Glutamatergic neuron (in vitro differentiated cells): ENCODE measurements at regions not wholly inside any gene's neighbourhood (a gene's known extent, or its start where the extent isn't known, plus 50 kb on each side); places are given as distances from the start of the nearest gene placed in this dataset.

ENCODE experiments used
- DNase-seq: peaks from one replicate; pipeline ENCODE4 v3.0.0; 2022
- H3K27ac Mint-ChIP-seq: one replicate; pipeline ENCODE4 v1.8.0; 2020; ENCODE audit warnings: mild to moderate bottlenecking, mixed read lengths, inconsistent platforms; ENCODE audit not compliant: unreplicated experiment
- H3K27me3 Mint-ChIP-seq: one replicate; pipeline ENCODE4 v1.8.0; 2020; ENCODE audit warnings: mild to moderate bottlenecking, moderate library complexity, mixed read lengths, inconsistent platforms; ENCODE audit not compliant: unreplicated experiment
- H3K36me3 Mint-ChIP-seq: one replicate; pipeline ENCODE4 v1.8.0; 2020; ENCODE audit warnings: mild to moderate bottlenecking, mixed read lengths, inconsistent platforms; ENCODE audit not compliant: unreplicated experiment
- H3K4me1 Mint-ChIP-seq: one replicate; pipeline ENCODE4 v1.8.0; 2020; ENCODE audit warnings: mild to moderate bottlenecking, low read depth, mixed read lengths, inconsistent platforms; ENCODE audit not compliant: unreplicated experiment
- H3K4me3 Mint-ChIP-seq: one replicate; pipeline ENCODE4 v1.8.0; 2020; ENCODE audit warnings: mild to moderate bottlenecking, mixed read lengths, inconsistent platforms; ENCODE audit not compliant: unreplicated experiment
- H3K9me3 Mint-ChIP-seq: one replicate; pipeline ENCODE4 v1.8.0; 2020; ENCODE audit warnings: mild to moderate bottlenecking, moderate library complexity, mixed read lengths, inconsistent platforms; ENCODE audit not compliant: unreplicated experiment
- CTCF ChIP-seq: fragments of 200-600 bp; sonication (generic); IDR thresholded peaks from one replicate; pipeline ENCODE4 v1.5.0; 2021; ENCODE audit not compliant: partially characterized antibody, unreplicated experiment

GRCh38 chr2:167602122-167602521, 645.3 kb downstream of the STK39 start:
- H3K9me3 Mint-ChIP-seq = no peaks in the 10 kb centered on the region
- H3K36me3 Mint-ChIP-seq = peaks cover 9% of the 10 kb centered on the region
- H3K27ac Mint-ChIP-seq = no peak overlapping the region
- DNase-seq = no peak
- no peak overlapping the region for H3K4me3 Mint-ChIP-seq
- TF ChIP-seq CTCF = no peak
- H3K4me1 Mint-ChIP-seq = no peaks in the 10 kb centered on the region
- H3K27me3 Mint-ChIP-seq = no peaks in the 10 kb centered on the region

DNA sequence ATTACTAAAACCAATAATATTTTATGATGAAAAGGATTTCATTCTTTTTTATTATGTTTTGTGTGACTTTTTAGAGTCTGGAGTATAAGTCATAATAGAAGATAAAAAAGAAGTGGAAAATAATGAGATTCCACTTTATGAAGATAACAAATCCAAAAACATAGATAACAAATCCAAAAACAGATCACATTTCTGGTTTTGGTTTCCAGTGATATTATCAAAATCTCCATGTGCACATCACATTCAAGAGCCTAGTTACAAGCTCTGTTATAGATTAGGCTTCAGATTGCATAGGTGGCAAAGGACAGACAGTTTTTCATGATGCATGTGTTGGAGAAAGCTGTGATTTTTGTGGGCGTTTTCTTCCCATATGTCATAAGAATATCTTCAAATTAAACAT, 648.2 kb downstream of the STK39 start:
- Mint-ChIP-seq H3K4me3 (no peak overlapping the region), H3K36me3 (peaks cover 9% of the 10 kb centered on the region), H3K4me1 (no peaks in the 10 kb centered on the region), H3K9me3 (no peaks in the 10 kb centered on the region), H3K27me3 (no peaks in the 10 kb centered on the region), H3K27ac (no peak overlapping the region)
- TF ChIP-seq CTCF = no peak
- DNase-seq = no peak

GRCh38 chr2:167595839-167596471, 651.4 kb downstream of the STK39 start:
- Mint-ChIP-seq H3K27me3 (no peaks in the 10 kb centered on the region), H3K27ac (no peak overlapping the region)

DNA sequence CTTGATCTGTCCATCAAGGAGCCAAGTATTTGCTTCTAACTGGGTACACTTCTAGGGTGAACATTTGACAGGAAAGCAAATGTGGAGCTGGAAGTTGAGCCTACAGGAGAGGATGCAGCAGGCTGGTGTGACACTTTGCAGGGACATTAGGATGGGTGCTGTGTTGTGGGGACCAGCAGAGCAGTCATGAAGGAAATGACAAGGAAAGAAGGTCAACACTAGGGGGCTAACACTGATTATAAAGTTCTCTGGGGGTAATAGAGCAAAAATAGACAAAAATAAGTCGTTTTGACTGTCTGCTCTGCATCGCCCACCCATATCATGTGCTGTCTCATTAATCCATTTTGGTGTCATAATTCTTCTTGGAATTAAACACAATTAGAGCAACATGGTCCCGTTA, 652.4 kb downstream of the STK39 start:
- no peak for TF ChIP-seq CTCF
- Mint-ChIP-seq H3K4me1 (no peaks in the 10 kb centered on the region), H3K9me3 (no peaks in the 10 kb centered on the region), H3K36me3 (no peaks in the 10 kb centered on the region), H3K4me3 (no peak overlapping the region), H3K27ac (no peak overlapping the region), H3K27me3 (no peaks in the 10 kb centered on the region)
- no peak for DNase-seq

More at GRCh38 chr2:167595839-167596471, 651.4 kb downstream of the STK39 start:
- no peaks in the 10 kb centered on the region for H3K36me3 Mint-ChIP-seq
- H3K9me3 Mint-ChIP-seq = no peaks in the 10 kb centered on the region
- no peaks in the 10 kb centered on the region for H3K4me1 Mint-ChIP-seq
- no peak for TF ChIP-seq CTCF
- H3K4me3 Mint-ChIP-seq = no peak overlapping the region
- DNase-seq = no peak

- H3K36me3 Mint-ChIP-seq = no peaks in the 10 kb centered on the region
- no peak overlapping the region for H3K27ac Mint-ChIP-seq
- H3K4me1 Mint-ChIP-seq = no peaks in the 10 kb centered on the region
- TF ChIP-seq CTCF = no peak
- no peak overlapping the region for H3K4me3 Mint-ChIP-seq
- no peaks in the 10 kb centered on the region for H3K9me3 Mint-ChIP-seq
- H3K27me3 Mint-ChIP-seq = no peaks in the 10 kb centered on the region
- DNase-seq = no peak
Measured at GRCh38 chr2:167592441-167592840, 655.0 kb downstream of the STK39 start.
